GM20000 (cell line): ENCODE measurements at regions not wholly inside any gene's neighbourhood (a gene's known extent, or its start where the extent isn't known, plus 50 kb on each side); places are given as distances from the start of the nearest gene placed in this dataset.

Source experiments
- DNase-seq: peaks from one replicate; pipeline ENCODE4 v3.0.0; 2012; ENCODE audit warnings: low spot score
- CTCF ChIP-seq: IDR thresholded peaks from 2 replicates; pipeline ENCODE4 v1.5.1; 2012; ENCODE audit warnings: mild to moderate bottlenecking, control low read depth; ENCODE audit errors: extremely low read depth, missing control alignments

- TF ChIP-seq CTCF, result no peak
- no peak for DNase-seq
Observed at GRCh38 chr10:24039897-24040296, 169.0 kb upstream of the KIAA1217 start.

- no peak for TF ChIP-seq CTCF
- DNase-seq, result no peak
Observed at GRCh38 chr10:24041034-24041433, 167.9 kb upstream of the KIAA1217 start.

GRCh38 chr10:24041834-24042233 is 167.1 kb upstream of the KIAA1217 start:
- no peak for TF ChIP-seq CTCF
- DNase-seq, result no peak

- no peak for DNase-seq
- no peak for TF ChIP-seq CTCF
Observed at GRCh38 chr10:24042884-24043283, 166.1 kb upstream of the KIAA1217 start.

- TF ChIP-seq CTCF, result no peak
- no peak for DNase-seq
Observed at GRCh38 chr10:24046060-24046459, 162.9 kb upstream of the KIAA1217 start.

- TF ChIP-seq CTCF, result no peak
Observed at GRCh38 chr10:24047176-24047575, 161.8 kb upstream of the KIAA1217 start.

GRCh38 chr10:24054421-24054820 is 154.5 kb upstream of the KIAA1217 start:
- no peak for TF ChIP-seq CTCF

More at GRCh38 chr10:24047176-24047575, 161.8 kb upstream of the KIAA1217 start:
- no peak for DNase-seq

More at GRCh38 chr10:24054421-24054820, 154.5 kb upstream of the KIAA1217 start:
- DNase-seq, result no peak
